ENCODE measurements at regions not wholly inside any gene's neighbourhood (a gene's known extent, or its start where the extent isn't known, plus 50 kb on each side); places are given as distances from the start of the nearest gene placed in this dataset.

DNA sequence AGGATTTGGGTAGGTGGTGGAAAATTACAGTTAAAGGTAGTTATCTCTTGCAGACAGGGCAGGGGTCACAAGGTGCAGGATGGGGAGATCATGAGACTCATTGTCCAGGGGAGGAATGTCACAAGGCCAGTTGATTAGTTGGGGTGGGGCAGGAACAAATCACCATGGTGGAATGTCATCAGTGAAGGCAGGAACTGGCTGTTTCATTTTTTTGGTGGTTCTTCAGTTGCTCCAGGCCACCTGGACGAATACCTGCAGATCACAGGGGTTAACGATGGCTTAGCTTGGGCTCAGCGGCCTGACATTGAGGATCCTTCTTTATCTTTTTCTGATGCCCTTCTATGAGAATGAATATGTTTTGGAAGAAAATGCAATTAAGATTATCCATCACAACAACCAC, 87.1 kb downstream of the KPNA2 start:
- H3K9me3 Mint-ChIP-seq, result peaks cover 8% of the 10 kb centered on the region
- no peak overlapping the region for H3K27ac Mint-ChIP-seq
- H3K27me3 Mint-ChIP-seq (ENCODE audit: low read depth), result no peaks in the 10 kb centered on the region
- TF ChIP-seq, protein P1, sequence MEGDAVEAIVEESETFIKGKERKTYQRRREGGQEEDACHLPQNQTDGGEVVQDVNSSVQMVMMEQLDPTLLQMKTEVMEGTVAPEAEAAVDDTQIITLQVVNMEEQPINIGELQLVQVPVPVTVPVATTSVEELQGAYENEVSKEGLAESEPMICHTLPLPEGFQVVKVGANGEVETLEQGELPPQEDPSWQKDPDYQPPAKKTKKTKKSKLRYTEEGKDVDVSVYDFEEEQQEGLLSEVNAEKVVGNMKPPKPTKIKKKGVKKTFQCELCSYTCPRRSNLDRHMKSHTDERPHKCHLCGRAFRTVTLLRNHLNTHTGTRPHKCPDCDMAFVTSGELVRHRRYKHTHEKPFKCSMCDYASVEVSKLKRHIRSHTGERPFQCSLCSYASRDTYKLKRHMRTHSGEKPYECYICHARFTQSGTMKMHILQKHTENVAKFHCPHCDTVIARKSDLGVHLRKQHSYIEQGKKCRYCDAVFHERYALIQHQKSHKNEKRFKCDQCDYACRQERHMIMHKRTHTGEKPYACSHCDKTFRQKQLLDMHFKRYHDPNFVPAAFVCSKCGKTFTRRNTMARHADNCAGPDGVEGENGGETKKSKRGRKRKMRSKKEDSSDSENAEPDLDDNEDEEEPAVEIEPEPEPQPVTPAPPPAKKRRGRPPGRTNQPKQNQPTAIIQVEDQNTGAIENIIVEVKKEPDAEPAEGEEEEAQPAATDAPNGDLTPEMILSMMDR (IDR thresholded peaks at IDR 0.05; ENCODE audit: unreplicated experiment), result no peak
- H3K4me1 Mint-ChIP-seq, result no peaks in the 10 kb centered on the region
- H3K4me3 Mint-ChIP-seq, result no peak overlapping the region
- DNase-seq (ENCODE audit: low spot score in 2 of 2, unreplicated experiment in 2 of 2), result no peak
- peaks cover 43% of the 10 kb centered on the region for H3K36me3 Mint-ChIP-seq

DNA sequence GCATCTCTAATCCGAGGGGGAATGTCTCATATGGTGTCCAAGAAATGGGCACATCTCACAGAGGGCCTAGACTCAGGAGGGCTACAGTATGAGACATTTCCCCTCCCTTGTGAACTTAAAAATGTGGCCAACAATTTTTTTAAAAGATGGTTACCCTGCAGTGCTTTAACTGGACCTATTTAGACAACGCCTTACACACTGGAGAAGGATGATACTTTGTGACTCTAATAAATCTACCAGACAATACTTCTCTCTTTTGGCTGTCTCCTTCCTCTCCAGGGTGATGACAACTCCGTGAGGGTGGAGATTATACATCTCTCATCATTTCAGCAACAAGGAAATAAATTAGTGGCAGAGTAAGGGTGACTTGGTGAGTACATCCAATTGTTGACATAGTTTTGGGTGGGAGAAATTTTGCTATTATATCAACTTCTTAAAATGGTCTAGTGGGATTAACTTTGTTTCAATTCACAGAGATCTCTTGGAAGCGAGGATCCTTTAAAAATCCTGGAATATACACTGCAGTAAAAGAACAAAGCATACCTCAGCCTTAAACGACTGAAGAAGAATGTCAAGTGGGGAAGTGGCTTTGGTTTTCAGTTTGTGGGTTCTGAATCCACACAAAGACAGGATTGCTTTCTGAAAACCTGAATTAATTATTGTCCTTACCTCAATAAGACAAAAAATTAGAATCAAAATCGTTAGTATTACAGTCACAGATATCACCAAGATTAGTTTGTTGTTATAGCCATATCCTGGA, 89.8 kb downstream of the KPNA2 start:
- no peaks in the 10 kb centered on the region for H3K27me3 Mint-ChIP-seq (ENCODE audit: low read depth)
- TF ChIP-seq, protein P1 (IDR thresholded peaks at IDR 0.05; ENCODE audit: unreplicated experiment), result no peak
- no peak overlapping the region for H3K4me3 Mint-ChIP-seq
- DNase-seq (ENCODE audit: low spot score in 2 of 2, unreplicated experiment in 2 of 2), result no peak
- no peaks in the 10 kb centered on the region for H3K9me3 Mint-ChIP-seq
- no peaks in the 10 kb centered on the region for H3K4me1 Mint-ChIP-seq
- H3K27ac Mint-ChIP-seq, result no peak overlapping the region
- peaks cover 23% of the 10 kb centered on the region for H3K36me3 Mint-ChIP-seq

DNA sequence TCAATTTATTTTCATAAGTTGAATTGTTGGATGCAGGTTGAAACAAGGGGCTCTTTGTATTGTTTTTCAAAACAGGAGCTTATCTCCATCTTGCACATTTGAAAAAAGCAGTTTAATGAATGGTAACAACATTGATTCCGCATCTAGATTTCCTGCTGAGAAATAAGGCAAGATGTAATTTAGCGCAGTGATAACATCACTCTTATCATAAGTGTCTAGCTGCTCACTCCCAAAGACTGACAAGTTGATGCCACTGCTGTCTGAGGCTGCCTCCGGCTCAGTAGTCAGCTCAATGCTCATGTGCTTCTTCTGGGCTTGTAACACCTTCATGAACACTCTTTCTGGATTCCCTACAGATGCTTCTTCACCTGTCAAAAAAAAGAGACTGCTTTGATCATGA, 92.4 kb downstream of the KPNA2 start:
- Mint-ChIP-seq H3K27ac (no peak overlapping the region), H3K27me3 (ENCODE audit: low read depth) (no peaks in the 10 kb centered on the region)

DNA sequence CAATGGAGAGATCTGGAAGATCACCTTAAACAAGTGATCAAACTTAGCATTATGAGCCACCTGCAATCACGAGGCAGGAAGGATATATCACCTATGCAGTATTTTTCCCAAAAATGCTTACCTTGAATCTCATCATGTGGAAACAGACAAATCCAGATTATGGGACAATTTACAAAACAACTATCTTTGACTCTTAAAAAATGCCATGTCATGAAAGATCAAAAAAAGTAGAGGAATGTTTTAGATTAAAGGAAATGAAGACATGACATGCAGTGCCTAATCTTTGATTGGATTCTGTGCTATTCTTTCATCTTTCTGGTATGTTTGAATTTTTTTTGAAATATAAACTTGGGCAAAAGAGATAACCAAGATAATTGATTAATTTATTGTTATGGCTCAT, 95.9 kb downstream of the KPNA2 start:
- Mint-ChIP-seq H3K4me1 (peaks cover 2% of the 10 kb centered on the region), H3K9me3 (no peaks in the 10 kb centered on the region), H3K4me3 (no peak overlapping the region), H3K27me3 (ENCODE audit: low read depth) (no peaks in the 10 kb centered on the region), H3K27ac (no peak overlapping the region), H3K36me3 (peaks cover 18% of the 10 kb centered on the region)
- DNase-seq (ENCODE audit: low spot score in 2 of 2, unreplicated experiment in 2 of 2), result no peak
- TF ChIP-seq, protein P1 (IDR thresholded peaks at IDR 0.05; ENCODE audit: unreplicated experiment), result no peak

More for the DNA sequence above, 92.4 kb downstream of the KPNA2 start:
- Mint-ChIP-seq H3K4me1 (peaks cover 2% of the 10 kb centered on the region), H3K9me3 (no peaks in the 10 kb centered on the region), H3K4me3 (no peak overlapping the region), H3K36me3 (peaks cover 20% of the 10 kb centered on the region)
- TF ChIP-seq, protein P1 (IDR thresholded peaks at IDR 0.05; ENCODE audit: unreplicated experiment), result no peak
- DNase-seq (ENCODE audit: low spot score in 2 of 2, unreplicated experiment in 2 of 2), result no peak

DNA sequence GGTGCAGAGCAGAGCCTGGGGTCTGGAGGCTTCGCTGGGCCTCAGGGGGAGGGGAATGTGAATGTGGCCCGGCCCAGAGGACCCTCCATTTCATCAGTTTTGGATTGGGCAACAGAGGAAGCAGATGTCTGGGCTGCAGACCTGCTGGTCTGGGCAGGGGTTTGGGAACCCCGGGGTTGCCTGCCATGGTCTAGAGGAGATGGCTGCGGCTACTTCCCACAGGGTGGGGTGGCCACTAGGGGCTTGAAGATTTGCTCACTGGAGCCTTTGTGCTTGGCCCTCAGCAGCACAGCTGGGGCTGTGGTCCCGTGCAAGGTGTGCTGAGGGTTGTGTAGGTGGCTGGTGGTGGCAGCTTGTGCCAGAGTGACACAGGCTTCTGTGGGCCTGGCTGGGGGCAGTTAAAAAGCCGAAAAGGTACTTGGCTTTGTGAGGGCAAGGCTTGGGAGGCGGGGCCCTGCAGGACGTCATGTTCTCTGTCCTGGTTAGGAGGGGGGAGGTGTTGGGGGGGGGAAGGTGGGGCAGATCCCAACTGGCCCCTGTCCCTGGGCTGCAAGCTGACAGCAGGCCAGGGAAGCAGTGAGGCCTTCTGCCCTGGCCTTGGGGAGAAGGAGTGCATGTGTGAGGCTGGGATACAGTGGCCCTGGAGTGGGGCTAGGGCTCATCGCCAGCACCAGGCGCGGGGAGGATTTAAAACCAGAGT, 98.0 kb downstream of the KPNA2 start:
- Mint-ChIP-seq H3K27ac (no peak overlapping the region), H3K9me3 (no peaks in the 10 kb centered on the region), H3K36me3 (peaks cover 15% of the 10 kb centered on the region), H3K4me1 (peaks cover 2% of the 10 kb centered on the region), H3K4me3 (no peak overlapping the region), H3K27me3 (ENCODE audit: low read depth) (no peaks in the 10 kb centered on the region)
- TF ChIP-seq, protein P1 (IDR thresholded peaks at IDR 0.05; ENCODE audit: unreplicated experiment), result no peak
- DNase-seq (ENCODE audit: low spot score in 2 of 2, unreplicated experiment in 2 of 2), result no peak

Data from mesothelial cell of epicardium (in vitro differentiated cells).